GM08714 (cell line): ENCODE measurements at regions not wholly inside any gene's neighbourhood (a gene's known extent, or its start where the extent isn't known, plus 50 kb on each side); places are given as distances from the start of the nearest gene placed in this dataset.
"Not testable (repeated sequence)": the region's sequence is repeated elsewhere in the genome, so short reads cannot be mapped to it uniquely, and the experiment has no call there.

Experiments
- H3K4me3 ChIP-seq: fragments of 200-500 bp; sonication (Bioruptor generic); 2 replicates; pipeline ENCODE4 v1.5.1; 2014; ENCODE audit warnings: mild to moderate bottlenecking, low read length, inconsistent platforms
- ZNF274 ChIP-seq: IDR thresholded peaks from 2 replicates; pipeline ENCODE4 v1.6.1; 2012; ENCODE audit warnings: mild to moderate bottlenecking, low read depth, low read length

GRCh38 chr16:87149051-87149450, 168.1 kb downstream of the C16orf95 start:
- no peak overlapping the region for H3K4me3 ChIP-seq

GRCh38 chr16:87150262-87150661, 166.9 kb downstream of the C16orf95 start:
- no peak for TF ChIP-seq ZNF274

More at GRCh38 chr16:87149051-87149450, 168.1 kb downstream of the C16orf95 start:
- no peak for TF ChIP-seq ZNF274

GRCh38 chr16:87150681-87151280, 166.4 kb downstream of the C16orf95 start:
- no peak overlapping the region for H3K4me3 ChIP-seq
- no peak for TF ChIP-seq ZNF274

More at GRCh38 chr16:87150262-87150661, 166.9 kb downstream of the C16orf95 start:
- H3K4me3 ChIP-seq, result no peak overlapping the region

GRCh38 chr16:87152221-87152755, 164.9 kb downstream of the C16orf95 start:
- no peak overlapping the region for H3K4me3 ChIP-seq
- no peak for TF ChIP-seq ZNF274

GRCh38 chr16:87153326-87153725, 163.9 kb downstream of the C16orf95 start:
- TF ChIP-seq ZNF274, result no peak
- H3K4me3 ChIP-seq, result no peak overlapping the region

- not testable (repeated sequence) for H3K4me3 ChIP-seq
Measured at GRCh38 chr16:87155315-87155714, 161.9 kb downstream of the C16orf95 start.

- no peak overlapping the region for H3K4me3 ChIP-seq
- no peak for TF ChIP-seq ZNF274
Measured at GRCh38 chr16:87156195-87156594, 161.0 kb downstream of the C16orf95 start.

- H3K4me3 ChIP-seq, result no peak overlapping the region
- TF ChIP-seq ZNF274, result no peak
Measured at GRCh38 chr16:87160234-87160636, 157.0 kb downstream of the C16orf95 start.

GRCh38 chr16:87160701-87161337, 156.4 kb downstream of the C16orf95 start:
- TF ChIP-seq ZNF274, result no peak
- H3K4me3 ChIP-seq, result no peak overlapping the region

GRCh38 chr16:87161410-87161809, 155.8 kb downstream of the C16orf95 start:
- not testable (repeated sequence) for H3K4me3 ChIP-seq

- no peak for TF ChIP-seq ZNF274
- no peak overlapping the region for H3K4me3 ChIP-seq
Measured at GRCh38 chr16:87161822-87162676, 155.1 kb downstream of the C16orf95 start.

GRCh38 chr16:87162799-87163198, 154.4 kb downstream of the C16orf95 start:
- not testable (repeated sequence) for H3K4me3 ChIP-seq

GRCh38 chr16:87163637-87164036, 153.6 kb downstream of the C16orf95 start:
- no peak for TF ChIP-seq ZNF274

GRCh38 chr16:87165151-87165550, 152.0 kb downstream of the C16orf95 start:
- H3K4me3 ChIP-seq, result no peak overlapping the region
- TF ChIP-seq ZNF274, result no peak

More at GRCh38 chr16:87163637-87164036, 153.6 kb downstream of the C16orf95 start:
- no peak overlapping the region for H3K4me3 ChIP-seq

GRCh38 chr16:87165885-87166284, 151.3 kb downstream of the C16orf95 start:
- no peak overlapping the region for H3K4me3 ChIP-seq
- no peak for TF ChIP-seq ZNF274

- no peak overlapping the region for H3K4me3 ChIP-seq
- no peak for TF ChIP-seq ZNF274
Measured at GRCh38 chr16:87166321-87166720, 150.9 kb downstream of the C16orf95 start.
